Activated naive CD4-positive, alpha-beta T cell (primary cell): ENCODE measurements at regions not wholly inside any gene's neighbourhood (a gene's known extent, or its start where the extent isn't known, plus 50 kb on each side); places are given as distances from the start of the nearest gene placed in this dataset.

Experiments used
- DNase-seq, 4 experiments: peaks; one replicate each; lab custom pipeline; 2025; lab: John Stamatoyannopoulos, UW

- no peak for DNase-seq
Measured at GRCh38 chr2:14684516-14684915, 52.0 kb downstream of the LRATD1 start.

GRCh38 chr2:14690926-14691325, 58.4 kb downstream of the LRATD1 start:
- DNase-seq: no peak

- DNase-seq: no peak
Measured at GRCh38 chr2:14693874-14694273, 61.4 kb downstream of the LRATD1 start.

- no peak for DNase-seq
Measured at GRCh38 chr2:14700753-14701152, 68.2 kb downstream of the LRATD1 start.

- DNase-seq: no peak
Measured at GRCh38 chr2:14702258-14702657, 69.7 kb downstream of the LRATD1 start.

GRCh38 chr2:14706201-14706600, 73.7 kb downstream of the LRATD1 start:
- no peak for DNase-seq

- DNase-seq: no peak
Measured at GRCh38 chr2:14712111-14712510, 79.6 kb downstream of the LRATD1 start.

GRCh38 chr2:14713248-14713647, 80.7 kb downstream of the LRATD1 start:
- DNase-seq: no peak

- DNase-seq: no peak
Measured at GRCh38 chr2:14715600-14715999, 83.1 kb downstream of the LRATD1 start.

GRCh38 chr2:14716319-14716718, 83.8 kb downstream of the LRATD1 start:
- DNase-seq: no peak

- DNase-seq: no peak
Measured at GRCh38 chr2:14717131-14717530, 84.6 kb downstream of the LRATD1 start.

GRCh38 chr2:14720319-14720718, 87.8 kb downstream of the LRATD1 start:
- no peak for DNase-seq

- DNase-seq: no peak
Measured at GRCh38 chr2:14720739-14721138, 88.2 kb downstream of the LRATD1 start.

GRCh38 chr2:14722904-14723570, 90.5 kb downstream of the LRATD1 start:
- no peak for DNase-seq

- no peak for DNase-seq
Measured at GRCh38 chr2:14723684-14724083, 91.2 kb downstream of the LRATD1 start.

- no peak for DNase-seq
Measured at GRCh38 chr2:14735696-14736095, 103.2 kb downstream of the LRATD1 start.

GRCh38 chr2:14737201-14737600, 104.7 kb downstream of the LRATD1 start:
- no peak for DNase-seq

GRCh38 chr2:14743861-14744260, 111.3 kb downstream of the LRATD1 start:
- no peak for DNase-seq

GRCh38 chr2:14745288-14746076, 113.0 kb downstream of the LRATD1 start:
- no peak for DNase-seq

- no peak for DNase-seq
Measured at GRCh38 chr2:14746133-14746532, 113.6 kb downstream of the LRATD1 start.

GRCh38 chr2:14747447-14747846, 114.9 kb downstream of the LRATD1 start:
- no peak for DNase-seq

- DNase-seq: no peak
Measured at GRCh38 chr2:14749884-14750283, 117.4 kb downstream of the LRATD1 start.

GRCh38 chr2:14750433-14750832, 117.9 kb downstream of the LRATD1 start:
- no peak for DNase-seq

GRCh38 chr2:14751581-14751980, 119.1 kb downstream of the LRATD1 start:
- no peak for DNase-seq
